Upper lobe of right lung (tissue), 1 donor: ENCODE measurements at regions not wholly inside any gene's neighbourhood (a gene's known extent, or its start where the extent isn't known, plus 50 kb on each side); places are given as distances from the start of the nearest gene placed in this dataset.

Experiments
- ATAC-seq: fragments of 200-7000 bp; cut with Tn5 transposase; one replicate; pipeline ENCODE4 v1.9.1; 2020; ENCODE audit warnings: mild to moderate bottlenecking, moderate library complexity
- DNase-seq: peaks from one replicate; pipeline ENCODE4 v3.0.0-alpha.2; 2020
- H3K27ac ChIP-seq: fragments of 200-600 bp; one replicate; pipeline ENCODE4 v1.8.0; 2022
- H3K27me3 ChIP-seq: fragments of 200-600 bp; one replicate; pipeline ENCODE4 v1.8.0; 2022; ENCODE audit warnings: mild to moderate bottlenecking
- H3K36me3 ChIP-seq: fragments of 200-600 bp; one replicate; pipeline ENCODE4 v1.8.0; 2022
- H3K4me1 ChIP-seq: fragments of 200-600 bp; one replicate; pipeline ENCODE4 v1.8.0; 2022
- H3K4me3 ChIP-seq: fragments of 200-600 bp; one replicate; pipeline ENCODE4 v1.8.0; 2022; ENCODE audit warnings: mild to moderate bottlenecking
- H3K9me3 ChIP-seq: fragments of 200-600 bp; one replicate; pipeline ENCODE4 v1.8.0; 2022
- intact Hi-C: fragments of 100-400 bp; cut with DNase I; formaldehyde crosslinking; loops from one replicate; pipeline ENCODE4 v1.11.0; 2022
- TF ChIP-seq, protein P1 (sequence below): fragments of 200-600 bp; IDR thresholded peaks from one replicate; pipeline ENCODE4 v1.8.0; 2022; ENCODE audit warnings: antibody characterized with exemption
- donor health status: DM: no; HTN: yes; CAD: no; lungs with severe emphysema.

- TF ChIP-seq, protein P1, sequence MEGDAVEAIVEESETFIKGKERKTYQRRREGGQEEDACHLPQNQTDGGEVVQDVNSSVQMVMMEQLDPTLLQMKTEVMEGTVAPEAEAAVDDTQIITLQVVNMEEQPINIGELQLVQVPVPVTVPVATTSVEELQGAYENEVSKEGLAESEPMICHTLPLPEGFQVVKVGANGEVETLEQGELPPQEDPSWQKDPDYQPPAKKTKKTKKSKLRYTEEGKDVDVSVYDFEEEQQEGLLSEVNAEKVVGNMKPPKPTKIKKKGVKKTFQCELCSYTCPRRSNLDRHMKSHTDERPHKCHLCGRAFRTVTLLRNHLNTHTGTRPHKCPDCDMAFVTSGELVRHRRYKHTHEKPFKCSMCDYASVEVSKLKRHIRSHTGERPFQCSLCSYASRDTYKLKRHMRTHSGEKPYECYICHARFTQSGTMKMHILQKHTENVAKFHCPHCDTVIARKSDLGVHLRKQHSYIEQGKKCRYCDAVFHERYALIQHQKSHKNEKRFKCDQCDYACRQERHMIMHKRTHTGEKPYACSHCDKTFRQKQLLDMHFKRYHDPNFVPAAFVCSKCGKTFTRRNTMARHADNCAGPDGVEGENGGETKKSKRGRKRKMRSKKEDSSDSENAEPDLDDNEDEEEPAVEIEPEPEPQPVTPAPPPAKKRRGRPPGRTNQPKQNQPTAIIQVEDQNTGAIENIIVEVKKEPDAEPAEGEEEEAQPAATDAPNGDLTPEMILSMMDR: no peak
- no peaks in the 10 kb centered on the region for H3K36me3 ChIP-seq
- intact Hi-C loops: no loop called here
- H3K27me3 ChIP-seq: no peaks in the 10 kb centered on the region
- H3K4me1 ChIP-seq: peaks cover 5% of the 10 kb centered on the region
- H3K4me3 ChIP-seq: no peak overlapping the region
- no peak overlapping the region for H3K27ac ChIP-seq
- H3K9me3 ChIP-seq: no peaks in the 10 kb centered on the region
- DNase-seq (no peak), ATAC-seq (no peak)
These were observed 133.0 kb upstream of the PLCB4 start for GRCh38 chr20:8935878-8936277.

GRCh38 chr20:8938532-8938931 lies 130.4 kb upstream of the PLCB4 start:
- Histone ChIP-seq H3K27me3 (no peaks in the 10 kb centered on the region), H3K36me3 (no peaks in the 10 kb centered on the region), H3K4me3 (no peak overlapping the region), H3K27ac (no peak overlapping the region), H3K9me3 (no peaks in the 10 kb centered on the region), H3K4me1 (no peaks in the 10 kb centered on the region)
- no peak for ATAC-seq
- intact Hi-C loops: no loop called here
- TF ChIP-seq, protein P1: no peak
- no peak for DNase-seq

DNA sequence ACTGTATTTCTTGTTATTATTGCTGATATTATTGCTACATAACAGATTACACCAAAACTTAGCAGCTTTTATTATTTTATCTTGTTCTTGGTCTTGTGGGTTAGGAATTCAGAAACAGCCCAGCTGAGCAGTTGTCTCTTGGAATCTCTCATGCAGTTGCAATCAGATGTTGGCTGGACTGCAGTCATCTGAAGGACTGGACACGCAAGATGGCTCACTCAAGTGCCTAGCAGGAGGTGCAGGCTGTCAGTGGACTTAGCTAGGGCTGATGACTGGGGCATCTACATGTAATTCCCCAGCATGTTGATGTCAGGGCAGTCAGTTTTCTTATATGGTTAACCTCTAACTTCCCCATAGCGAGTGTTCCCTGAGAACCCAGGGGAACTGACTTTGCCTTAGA lies 128.6 kb upstream of the PLCB4 start:
- no peak for ATAC-seq
- Histone ChIP-seq H3K4me3 (no peak overlapping the region), H3K36me3 (no peaks in the 10 kb centered on the region), H3K27me3 (no peaks in the 10 kb centered on the region), H3K27ac (no peak overlapping the region), H3K9me3 (no peaks in the 10 kb centered on the region), H3K4me1 (no peaks in the 10 kb centered on the region)
- intact Hi-C loops: no loop called here
- DNase-seq: no peak
- TF ChIP-seq, protein P1: no peak

- no peaks in the 10 kb centered on the region for H3K9me3 ChIP-seq
- DNase-seq: no peak
- intact Hi-C loops: no loop called here
These were observed 125.3 kb upstream of the PLCB4 start for GRCh38 chr20:8943631-8944030.

DNA sequence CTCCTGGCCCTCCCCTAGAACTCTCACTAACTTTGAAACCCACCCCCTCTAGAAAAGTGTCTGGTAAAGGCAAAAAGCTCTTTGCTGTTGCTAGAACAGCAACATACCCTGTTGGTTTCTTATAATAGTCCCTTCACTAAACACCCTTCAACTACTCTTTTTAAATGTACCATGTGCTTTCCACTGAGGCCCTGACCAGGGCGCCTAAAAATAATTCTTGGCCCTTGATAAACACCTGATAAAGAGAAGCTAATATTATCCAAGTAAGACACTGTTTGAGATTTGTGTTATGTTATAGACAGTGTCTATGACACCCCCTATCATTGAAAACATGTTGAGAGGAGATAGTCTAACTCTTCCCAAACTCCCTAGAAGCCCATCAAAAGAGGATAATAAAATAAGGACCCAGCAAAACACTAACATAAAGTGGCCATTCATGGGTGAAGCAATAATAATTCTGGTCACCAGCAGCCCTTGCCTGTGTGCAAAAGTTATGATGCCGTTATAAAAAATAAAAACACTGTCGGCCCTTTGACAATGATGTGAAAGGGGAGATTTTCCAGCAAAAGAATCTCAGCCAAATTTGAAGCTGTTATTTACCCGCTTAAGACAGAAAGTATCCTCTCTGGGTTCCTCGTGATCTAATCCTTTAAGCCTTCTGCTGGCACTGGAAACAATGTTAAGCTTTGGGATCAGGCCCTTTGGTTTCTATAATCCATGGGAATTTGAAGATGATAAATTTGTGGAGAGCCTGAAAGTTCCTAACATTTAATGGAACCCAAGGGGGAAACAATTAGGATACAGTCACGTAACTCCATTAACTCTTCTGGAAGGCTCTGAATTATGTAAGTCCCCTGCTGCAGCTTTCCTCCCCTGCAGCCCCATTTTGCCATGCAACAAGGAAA lies 122.6 kb upstream of the PLCB4 start:
- TF ChIP-seq, protein P1: no peak
- H3K36me3 ChIP-seq: no peaks in the 10 kb centered on the region
- no peak for ATAC-seq
- H3K27me3 ChIP-seq: no peaks in the 10 kb centered on the region
- H3K4me3 ChIP-seq: no peak overlapping the region
- no peak overlapping the region for H3K27ac ChIP-seq
- H3K4me1 ChIP-seq: no peaks in the 10 kb centered on the region
- no peaks in the 10 kb centered on the region for H3K9me3 ChIP-seq
- DNase-seq: no peak
- intact Hi-C loops: no loop called here

More at GRCh38 chr20:8943631-8944030, 125.3 kb upstream of the PLCB4 start:
- no peaks in the 10 kb centered on the region for H3K27me3 ChIP-seq
- H3K4me1 ChIP-seq: no peaks in the 10 kb centered on the region
- H3K27ac ChIP-seq: no peak overlapping the region
- H3K36me3 ChIP-seq: no peaks in the 10 kb centered on the region
- TF ChIP-seq, protein P1: no peak
- H3K4me3 ChIP-seq: no peak overlapping the region
- peak; percentile 34 for ATAC-seq
